Stimulated activated CD4-positive, alpha-beta T cell treated with anti-CD3 and anti-CD28 coated beads, Interleukin-1b, Interleukin-23, amount 100 ng/mL, for 48 hours (primary cell): ENCODE measurements at regions not wholly inside any gene's neighbourhood (a gene's known extent, or its start where the extent isn't known, plus 50 kb on each side); places are given as distances from the start of the nearest gene placed in this dataset.
"Not testable (repeated sequence)": the region's sequence is repeated elsewhere in the genome, so short reads cannot be mapped to it uniquely, and the experiment has no call there.

Experiments
- DNase-seq: peaks from one replicate; pipeline ENCODE4 v3.0.0-alpha.2; 2020

DNA sequence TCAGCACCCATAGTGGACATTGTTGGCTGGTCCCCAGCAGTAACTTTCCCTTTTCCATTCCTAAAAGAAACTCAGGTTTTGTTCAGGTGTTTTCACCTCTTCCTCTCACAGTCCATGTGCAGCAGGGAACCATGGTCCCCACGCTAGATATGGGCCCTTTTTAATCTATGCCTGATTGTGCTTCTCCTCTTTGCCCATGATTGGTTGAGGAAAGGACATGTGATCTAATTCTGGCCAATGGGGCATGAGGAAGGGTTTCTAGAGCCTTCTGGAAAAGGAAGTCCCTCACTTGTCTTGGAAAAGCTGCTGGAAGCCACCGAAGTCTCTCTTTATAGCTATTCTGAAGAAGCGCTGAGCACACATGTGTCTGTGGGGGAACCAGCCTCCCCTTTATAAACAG, 330.7 kb downstream of the ACTR3B start:
- no peak for DNase-seq

DNA sequence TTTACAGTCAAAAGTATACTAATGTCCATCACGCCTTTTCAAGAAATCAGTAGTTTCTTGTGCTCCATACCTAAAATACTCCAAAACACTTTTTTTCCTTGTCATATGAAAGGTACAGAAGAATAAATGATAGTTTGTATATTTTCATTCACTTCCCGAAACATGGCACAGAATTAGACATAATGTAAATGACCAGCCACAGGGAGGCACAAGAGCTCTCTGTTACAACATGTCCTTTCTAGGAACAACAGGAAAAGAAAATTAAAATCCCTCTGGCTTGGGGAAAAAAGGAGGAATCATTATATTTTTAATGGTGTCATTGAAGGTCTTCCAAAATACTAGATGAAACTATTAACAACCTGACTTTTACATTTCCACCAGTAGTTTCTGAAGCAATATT, 331.2 kb downstream of the ACTR3B start:
- no peak for DNase-seq

DNA sequence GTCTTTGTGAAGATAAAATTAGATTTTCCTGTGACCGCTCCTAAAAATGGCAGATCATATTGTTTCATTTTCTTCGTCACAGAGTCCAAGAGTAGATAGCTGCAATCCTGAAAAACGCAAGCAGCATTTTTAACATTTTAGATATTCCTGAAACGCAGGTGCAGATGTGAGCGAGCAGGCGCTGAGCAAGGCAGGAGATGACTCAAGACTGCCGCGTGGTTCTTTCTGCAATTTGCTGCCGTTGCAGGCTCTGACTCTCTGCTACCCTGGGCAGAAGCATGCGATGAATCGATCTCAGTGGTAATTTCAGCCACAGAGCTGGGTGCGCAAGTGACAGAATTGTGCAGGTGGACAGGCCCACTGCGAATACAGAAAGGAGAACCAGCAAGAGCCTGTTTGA, 331.9 kb downstream of the ACTR3B start:
- no peak for DNase-seq

DNA sequence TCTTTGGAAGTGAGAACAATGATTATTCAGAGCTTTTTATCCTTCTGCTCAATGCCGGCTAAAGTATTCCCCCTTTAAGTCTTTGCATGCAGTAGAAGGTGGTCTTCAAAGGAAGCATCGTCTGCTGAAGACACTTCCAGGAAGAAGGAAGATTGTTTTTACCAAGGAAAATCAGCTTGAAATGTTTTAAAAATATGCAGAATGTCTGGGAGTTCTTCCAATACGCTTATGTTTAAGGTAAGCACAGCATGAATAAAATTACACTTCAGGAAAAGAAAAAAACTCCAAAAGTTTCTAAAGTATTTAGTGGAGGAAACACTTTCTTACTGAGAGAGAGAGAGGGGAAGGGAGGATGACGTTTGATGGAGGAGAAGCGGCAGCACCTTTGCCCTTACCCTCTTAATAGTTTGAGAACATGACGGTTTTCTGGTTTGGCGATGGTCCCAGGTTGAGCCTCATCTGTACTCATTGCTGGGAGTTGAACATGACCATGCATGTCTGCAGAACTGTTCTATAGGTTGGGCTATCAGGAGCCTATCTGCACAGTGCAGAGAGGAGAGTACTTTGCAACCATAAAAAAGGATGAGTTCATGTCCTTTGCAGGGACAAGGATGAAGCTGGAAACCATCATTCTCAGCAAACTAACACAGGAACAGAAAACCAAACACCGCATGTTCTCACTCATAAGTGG, 338.1 kb downstream of the ACTR3B start:
- DNase-seq, result no peak

DNA sequence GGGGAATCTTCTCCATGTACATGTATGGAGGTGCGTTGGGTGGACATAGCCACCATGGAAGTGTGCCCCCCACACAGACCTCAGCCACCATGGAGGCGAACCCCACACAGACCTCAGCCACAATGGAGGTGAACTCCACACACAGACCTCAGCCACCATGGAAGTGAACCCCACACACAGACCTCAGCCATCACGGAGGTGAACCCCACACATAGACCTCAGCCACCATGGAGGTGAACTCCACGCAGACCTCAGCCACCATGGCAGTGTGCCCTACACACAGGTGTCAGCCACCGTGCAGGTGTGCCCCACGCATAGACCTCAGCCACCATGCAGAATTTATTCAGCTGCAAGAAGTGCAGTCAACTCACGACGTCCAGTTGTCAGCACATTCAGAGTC, 339.7 kb downstream of the ACTR3B start:
- DNase-seq, result no peak

DNA sequence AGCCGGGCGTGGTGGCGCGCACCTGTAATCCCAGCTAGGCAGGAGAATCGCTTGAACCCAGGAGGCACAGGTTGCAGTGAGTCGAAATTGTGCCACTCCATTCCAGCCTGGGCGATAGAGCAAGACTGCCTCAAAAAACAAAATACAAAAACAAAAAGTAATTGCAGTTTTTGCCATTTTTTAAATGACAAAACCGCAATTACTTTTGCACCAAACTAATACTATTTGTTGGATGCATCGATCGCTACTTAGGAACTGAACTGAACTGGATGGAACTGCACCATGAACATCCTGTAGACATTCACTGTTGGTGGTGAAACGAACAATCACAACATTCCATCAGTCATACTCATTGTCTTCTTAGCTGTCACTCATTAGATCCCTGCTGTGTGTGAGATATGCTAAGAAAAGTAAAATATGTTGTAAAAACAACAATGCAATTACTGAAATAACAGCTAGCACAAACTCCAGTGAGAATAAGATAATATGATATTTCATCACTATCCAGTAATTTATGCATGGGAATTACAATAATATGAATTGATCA, 341.2 kb downstream of the ACTR3B start:
- no peak for DNase-seq

DNA sequence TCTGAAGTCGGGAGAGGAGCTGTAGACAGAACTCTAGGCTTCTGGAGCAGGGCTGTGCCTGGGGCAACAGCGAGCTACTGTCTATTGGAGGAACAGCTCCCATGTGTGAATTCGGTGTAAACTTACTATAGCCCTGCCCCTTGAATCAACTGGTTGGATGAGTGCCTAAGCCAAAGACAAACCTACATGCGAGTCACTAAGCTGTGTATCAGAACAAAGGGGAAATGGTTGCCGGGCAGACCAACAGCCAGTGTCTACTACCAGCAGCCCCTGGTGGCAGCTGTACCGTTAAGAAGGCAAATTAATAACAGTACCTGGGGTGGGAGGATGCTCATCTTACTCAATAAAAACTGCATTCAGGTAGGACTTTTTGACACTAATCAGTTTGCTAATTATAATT, 343.6 kb downstream of the ACTR3B start:
- DNase-seq, result no peak

DNA sequence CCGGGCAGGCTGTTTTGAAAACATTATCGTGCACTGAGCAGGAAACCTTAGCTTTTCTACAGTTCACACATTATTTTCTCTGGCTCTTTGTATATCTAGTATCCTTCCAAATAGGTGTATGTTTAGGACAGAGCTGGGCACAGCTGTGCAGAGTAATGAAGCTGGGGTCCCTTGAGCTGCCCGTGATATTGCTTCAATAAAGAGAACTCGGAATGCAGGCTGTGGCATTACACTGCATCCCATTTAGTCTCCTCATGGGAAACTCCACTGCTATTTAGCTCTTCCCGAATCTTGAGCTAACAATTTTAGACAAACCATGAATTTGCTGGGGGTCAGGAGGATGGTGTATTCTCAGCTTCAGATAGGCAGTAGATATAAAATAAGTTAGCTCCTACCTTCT, 348.3 kb downstream of the ACTR3B start:
- DNase-seq, result no peak

DNA sequence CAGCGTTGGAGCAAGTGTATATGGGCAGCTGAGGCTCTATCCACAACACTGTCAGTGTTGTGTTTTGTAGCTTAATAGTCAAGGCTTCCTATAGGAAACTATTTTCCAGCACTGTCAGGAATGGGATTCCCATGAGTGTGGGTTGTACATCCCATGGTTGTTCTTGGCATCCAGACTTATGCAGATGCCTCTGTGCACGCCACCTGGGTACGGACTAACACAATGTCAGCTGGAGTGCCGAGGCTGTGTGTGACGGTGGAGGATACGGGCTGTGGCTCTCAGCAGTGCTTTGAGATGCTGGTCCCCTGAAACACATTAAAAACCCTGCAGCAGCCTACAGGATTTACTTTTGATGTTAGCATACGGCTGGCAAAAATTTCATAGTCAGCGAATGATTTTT, 350.0 kb downstream of the ACTR3B start:
- no peak for DNase-seq

DNA sequence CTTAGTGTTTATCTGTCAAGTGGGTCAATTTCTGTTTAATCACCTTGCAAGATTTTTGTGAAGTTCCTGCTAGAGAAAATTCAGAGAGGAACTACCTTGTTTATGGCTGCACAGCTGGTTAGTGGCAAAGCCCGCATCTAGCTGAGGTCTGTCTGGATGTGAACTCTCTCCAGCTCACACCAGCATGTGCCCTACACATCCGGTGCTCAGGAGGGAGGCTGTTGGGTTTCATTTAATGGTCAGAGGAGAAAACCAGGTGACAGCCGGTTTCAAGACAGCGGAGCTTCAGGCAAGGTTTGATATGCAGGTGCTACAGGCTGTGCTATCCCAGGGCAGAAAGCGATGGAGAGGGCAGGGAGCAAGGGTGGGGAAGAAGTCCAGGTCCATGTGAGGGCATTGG, 351.1 kb downstream of the ACTR3B start:
- DNase-seq, result no peak

DNA sequence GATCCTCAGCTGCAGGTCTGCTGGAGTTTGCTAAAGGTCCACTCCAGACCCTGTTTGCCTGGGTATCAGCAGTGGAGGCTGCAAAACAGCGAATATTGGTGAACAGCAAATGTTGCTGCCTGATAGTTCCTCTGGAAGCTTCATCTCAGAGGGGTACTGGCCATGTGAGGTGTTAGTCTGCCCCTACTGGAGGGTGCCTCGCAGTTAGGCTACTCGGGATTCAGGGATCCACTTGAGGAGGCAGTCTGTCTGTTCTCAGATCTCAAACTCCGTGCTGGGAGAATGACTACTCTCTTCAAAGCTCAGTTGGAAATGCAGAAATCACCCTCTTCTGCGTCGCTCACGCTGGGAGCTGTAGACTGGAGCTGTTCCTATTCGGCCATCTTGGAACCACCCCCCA, 362.7 kb downstream of the ACTR3B start:
- not testable (repeated sequence) for DNase-seq

DNA sequence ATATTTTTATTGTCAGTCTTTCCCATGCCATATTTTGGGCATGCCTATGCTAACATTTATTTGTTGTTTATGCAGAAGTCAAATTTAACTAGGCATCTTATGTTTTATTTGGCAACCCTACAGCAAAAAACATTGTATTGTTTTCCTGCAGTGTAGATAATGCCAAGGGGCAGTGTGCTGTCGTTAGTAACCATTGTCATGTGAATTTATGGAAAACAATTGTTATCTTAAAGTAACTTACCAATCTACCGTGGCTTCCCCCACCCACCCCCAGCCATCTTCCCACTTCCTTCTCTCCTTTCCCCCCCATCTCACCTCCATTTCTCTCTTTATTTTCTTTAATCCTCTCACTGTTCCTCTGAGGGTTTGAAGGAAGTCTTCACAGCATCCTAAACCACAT, 370.5 kb downstream of the ACTR3B start:
- no peak for DNase-seq

DNA sequence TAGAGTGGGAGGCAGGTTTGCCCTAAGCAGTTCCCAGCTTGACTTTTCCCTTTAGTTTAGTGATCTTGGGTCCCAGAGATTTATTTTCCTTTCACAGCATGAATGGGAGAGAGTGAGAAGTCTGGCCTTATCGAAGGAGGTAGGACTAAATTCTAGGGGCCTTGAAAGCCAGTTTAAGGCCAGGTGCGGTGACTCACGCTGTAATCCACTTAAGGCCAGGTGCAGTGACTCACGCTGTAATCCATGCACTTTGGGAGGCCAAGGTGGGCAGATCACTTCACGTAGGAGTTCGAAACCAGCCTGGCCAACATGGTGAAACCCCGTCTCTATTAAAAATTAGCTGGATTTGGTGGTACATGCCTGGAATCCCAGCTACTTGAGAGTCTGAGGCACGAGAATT, 392.2 kb downstream of the ACTR3B start:
- DNase-seq, result no peak

DNA sequence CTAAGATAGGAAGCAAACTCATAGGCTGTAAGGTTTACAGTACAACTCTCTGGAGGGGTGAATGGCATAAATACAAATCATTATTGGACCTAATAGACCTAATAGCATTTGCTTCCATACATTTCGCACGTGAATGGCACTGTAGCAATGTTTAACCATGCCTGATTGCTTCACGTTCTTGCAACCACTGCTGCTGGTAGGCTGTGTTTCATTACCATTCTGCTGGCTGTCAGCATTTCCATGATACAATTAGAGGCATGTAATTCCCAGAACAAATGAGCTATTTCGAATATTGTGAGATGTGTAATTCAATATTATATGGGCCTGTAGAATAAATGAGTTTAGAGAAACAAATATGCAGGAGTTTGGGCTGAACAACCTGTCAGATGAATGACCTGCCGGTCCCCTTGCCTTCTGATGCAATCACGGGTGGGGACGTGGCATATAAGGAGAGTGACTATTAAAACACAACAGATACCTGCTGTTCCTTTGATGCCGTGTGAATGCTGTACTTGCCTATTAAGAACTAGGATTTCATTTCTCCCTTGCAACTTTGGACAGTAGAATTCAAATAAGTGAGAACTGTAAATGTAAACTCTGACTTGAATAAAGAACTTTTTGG, 393.4 kb downstream of the ACTR3B start:
- no peak for DNase-seq

DNA sequence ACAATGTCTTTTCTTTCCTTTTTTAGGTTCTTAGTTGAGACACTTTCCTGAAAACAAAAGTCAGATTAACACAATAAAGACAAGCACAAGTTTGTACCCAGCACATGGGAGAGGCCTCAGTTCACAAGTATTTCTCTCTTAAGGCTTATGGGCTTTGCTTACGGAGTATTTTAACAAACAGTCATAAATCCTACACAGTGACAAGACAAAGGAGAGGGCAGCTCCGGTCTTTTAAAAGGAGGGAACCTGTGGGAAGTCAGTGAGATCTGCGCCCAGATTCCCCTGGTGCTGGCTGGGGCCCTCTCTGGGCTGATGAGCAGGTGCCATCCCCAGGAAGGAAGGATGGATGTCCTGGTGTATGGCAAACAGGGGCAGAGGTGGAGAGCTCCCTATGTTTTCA, 398.6 kb downstream of the ACTR3B start:
- no peak for DNase-seq

DNA sequence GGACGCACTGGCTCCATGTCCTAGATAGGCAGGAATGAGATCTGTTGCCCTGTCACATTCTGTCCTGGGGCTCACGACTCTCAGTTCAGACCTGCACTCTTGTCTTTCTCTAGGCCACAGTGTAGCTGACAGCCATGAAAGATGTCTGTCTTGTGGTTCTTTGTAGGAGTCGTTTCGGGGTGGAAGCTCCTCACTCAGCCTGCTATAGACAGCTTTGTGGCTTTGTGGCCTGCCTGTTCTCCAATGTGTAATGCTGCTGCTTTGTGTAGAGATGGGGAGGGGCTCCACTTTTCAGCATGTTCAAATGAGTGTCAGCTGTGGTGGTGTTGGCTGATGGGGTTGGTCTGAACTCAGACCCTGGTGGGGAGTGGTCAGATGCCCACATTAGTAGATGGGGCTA, 410.7 kb downstream of the ACTR3B start:
- no peak for DNase-seq

DNA sequence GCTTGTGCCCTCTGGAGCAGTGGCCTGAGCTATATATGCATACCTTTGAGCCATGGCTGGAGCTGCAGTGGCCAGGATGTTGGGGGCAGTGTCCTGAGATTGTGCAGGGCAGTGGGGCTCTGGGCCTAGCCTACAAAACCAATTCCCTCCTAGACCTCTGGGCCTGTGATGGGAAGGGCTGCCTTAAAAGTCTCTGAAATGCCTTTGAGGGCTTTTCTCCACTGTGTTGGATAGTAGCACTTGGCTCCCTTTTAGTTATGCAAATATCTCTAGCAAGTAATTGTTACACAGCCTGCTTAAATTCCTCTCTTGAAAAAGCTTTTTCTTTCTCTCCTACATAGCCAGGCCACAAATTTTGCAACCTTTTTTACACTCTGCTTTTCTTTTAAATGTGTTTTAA, 426.4 kb downstream of the ACTR3B start:
- DNase-seq, result no peak

DNA sequence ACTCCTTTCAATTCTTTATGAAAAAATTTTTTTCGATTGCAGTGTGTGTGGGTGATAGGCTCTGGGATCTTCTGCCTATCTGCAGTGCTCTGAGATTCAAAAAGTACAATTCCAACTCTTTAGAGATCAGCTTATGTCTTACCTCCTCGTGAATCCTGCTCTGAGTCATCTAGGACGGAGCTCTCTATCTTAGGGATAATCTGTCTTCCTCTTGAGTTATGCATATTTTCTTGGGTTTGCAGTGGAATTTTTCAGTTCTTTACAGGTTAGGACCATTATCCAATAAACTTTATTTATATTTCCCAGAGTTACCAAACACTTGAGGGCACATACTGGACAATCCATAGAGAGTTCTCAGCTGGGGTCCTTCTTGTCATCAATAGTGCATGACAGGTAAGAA, 428.6 kb downstream of the ACTR3B start:
- no peak for DNase-seq

DNA sequence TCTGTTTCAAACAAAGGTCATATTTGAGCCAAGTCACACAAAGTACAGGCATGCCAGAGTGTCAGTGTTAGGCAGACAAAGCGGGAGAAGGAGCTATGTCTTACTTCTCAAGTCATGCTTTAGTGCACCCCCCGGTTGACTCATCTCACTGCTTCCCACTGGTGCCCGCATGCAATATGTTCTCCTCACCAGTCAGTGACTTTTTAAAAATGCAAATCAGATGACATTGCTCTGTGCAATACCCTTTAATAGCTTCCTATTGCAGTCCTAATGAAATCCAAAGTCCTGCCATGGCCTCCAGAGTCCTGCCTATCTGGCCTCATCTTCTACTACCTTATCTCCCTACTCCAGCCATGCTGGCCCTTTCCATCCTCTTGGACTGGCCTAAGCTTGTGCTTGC, 429.1 kb downstream of the ACTR3B start:
- DNase-seq, result no peak

DNA sequence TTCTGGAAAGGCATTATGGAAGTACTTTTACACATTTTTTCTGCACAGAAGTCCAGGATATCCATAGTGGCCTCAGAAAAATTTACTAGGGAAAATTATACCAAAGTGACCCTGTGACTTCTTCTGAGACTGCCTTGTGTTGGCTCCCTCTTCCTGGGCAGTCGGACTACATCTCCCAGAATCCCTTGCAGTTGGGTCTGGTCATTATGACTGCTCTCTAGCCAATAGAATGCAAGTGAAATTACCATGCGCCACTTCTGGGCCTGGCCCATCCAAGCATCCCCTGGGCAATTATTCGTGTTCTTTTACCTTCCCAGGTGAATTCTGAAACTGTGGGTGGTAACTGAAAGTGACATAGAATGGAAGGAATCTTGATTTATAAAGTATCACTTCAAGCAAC, 430.9 kb downstream of the ACTR3B start:
- no peak for DNase-seq

DNA sequence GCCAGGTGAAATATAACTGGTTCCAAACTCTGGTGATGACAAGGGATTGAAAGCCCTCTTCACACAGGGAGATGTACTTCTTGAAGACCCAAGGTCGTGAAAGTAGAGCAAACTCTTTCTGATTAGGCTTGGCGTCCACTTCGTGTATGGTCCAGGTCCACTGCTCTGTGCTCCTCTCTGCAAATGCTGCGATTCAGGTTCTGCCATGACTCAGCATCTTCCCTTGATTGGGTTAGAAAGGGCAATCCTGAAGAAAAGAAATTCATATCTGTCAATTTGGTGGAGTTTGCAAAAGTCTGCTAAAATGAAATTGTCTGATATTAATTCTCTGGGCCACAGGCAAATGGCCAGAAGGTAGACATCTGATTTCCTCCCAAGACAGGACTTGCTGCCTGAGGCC, 431.4 kb downstream of the ACTR3B start:
- DNase-seq, result no peak

DNA sequence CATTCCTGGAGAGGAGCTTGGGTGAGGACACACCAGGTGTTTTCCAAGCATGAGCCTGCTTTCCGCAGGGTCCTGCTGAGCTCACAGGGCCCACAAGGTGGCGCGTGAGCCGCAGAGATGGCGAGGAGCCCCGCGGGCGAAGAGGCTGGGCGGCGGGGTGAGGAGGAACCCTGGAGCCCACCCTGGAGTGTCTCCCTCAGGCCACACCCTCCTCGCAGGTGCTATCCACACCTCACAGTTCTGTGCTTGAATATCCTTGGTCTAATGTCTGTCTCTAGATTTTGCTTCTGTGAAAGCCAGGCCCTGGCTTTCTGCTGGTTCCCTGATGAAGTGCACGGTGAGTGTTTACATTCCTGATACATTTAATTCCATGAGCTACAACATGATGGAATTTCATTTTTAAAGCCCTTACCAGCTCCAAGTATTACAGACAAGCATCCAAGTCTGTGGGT, 433.6 kb downstream of the ACTR3B start:
- DNase-seq, result no peak

DNA sequence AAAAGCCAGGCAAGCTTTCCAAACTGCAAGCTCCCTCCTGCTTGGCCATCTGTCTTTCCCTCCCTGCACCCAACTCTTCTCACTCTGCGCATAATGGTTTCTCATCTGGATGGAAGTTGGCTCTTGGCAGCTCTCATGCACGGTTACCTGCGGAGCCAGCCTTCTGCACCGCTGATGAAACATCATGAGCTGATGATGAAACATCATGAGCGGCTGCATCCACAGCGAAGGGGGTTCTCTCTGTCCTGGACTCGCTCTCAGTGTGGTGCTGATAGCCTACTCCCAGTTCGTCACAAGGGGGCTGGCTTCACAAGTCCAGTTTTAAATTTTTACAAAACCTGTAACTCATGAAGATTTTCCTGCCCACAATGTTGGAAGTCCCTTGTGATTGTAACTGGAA, 457.5 kb downstream of the ACTR3B start:
- DNase-seq, result no peak

DNA sequence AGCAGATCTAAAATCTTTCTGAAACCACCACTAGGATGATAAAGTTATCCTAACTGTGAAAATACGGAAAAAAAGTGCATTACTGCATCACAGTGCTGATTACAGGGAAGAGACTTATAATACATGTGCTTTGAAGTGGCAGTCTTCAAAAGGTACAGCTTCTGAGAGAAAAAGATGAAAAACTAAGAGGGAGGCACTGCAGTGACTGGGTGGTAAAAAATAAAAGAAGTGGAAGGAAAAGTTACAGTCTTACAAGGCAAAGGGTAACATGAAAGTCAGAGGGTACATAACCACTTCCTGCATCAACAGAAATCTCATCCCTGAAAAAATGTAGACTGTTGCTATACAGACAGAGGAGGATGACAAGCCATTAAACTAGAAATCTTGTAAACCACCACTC, 465.3 kb downstream of the ACTR3B start:
- DNase-seq, result no peak

DNA sequence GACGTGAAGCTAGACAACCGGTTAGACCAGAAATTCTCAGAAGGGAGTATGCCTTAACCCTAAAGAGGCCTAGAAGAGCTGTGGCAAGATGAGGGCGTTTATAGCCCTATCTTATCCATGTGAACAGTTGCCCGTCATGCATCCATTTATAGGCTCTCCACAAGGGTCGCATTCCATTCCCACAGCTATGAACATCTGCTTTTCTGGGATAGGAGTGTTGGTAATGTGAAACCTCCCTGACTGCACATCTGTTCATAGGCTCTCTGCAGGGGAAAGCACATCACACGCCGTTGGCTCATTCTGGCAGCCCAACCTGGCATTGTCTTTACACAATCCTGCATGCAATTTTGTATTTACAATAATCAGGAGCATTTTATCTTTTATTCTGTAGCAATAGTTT, 485.6 kb downstream of the ACTR3B start:
- DNase-seq, result not testable (repeated sequence)
